Cardiac muscle cell (in vitro differentiated cells and primary cell): ENCODE measurements at regions not wholly inside any gene's neighbourhood (a gene's known extent, or its start where the extent isn't known, plus 50 kb on each side); places are given as distances from the start of the nearest gene placed in this dataset.
A peak's percentile ranks its signal among the peaks of the same experiment; 100 is the strongest.

Source experiments
- DNase-seq, 2 donors: peaks; one replicate each; pipeline versions ENCODE4 v3.0.0 to v3.0.0-alpha.2; 2010 to 2017; ENCODE audit warnings: low read depth in 1 of 2, low spot score in 1 of 2
- H3K27ac ChIP-seq: fragments of 200-600 bp; sonication (generic); 2 replicates; pipeline ENCODE4 v1.5.1; 2016
- H3K27me3 ChIP-seq: fragments of 200-600 bp; sonication (generic); 2 replicates; pipeline ENCODE4 v1.6.0; 2016; ENCODE audit warnings: control low read depth
- H3K36me3 ChIP-seq: fragments of 200-600 bp; sonication (generic); 2 replicates; pipeline ENCODE4 v1.5.1; 2016; ENCODE audit warnings: control low read depth
- H3K4me1 ChIP-seq: fragments of 200-600 bp; sonication (generic); 2 replicates; pipeline ENCODE4 v1.8.1; 2017; ENCODE audit warnings: low read depth, mild to moderate bottlenecking, mixed run types
- H3K4me3 ChIP-seq: fragments of 200-600 bp; sonication (generic); 2 replicates; pipeline ENCODE4 v1.5.1; 2016; ENCODE audit warnings: mild to moderate bottlenecking
- H3K9me3 ChIP-seq: fragments of 200-600 bp; sonication (generic); 2 replicates; pipeline ENCODE4 v1.5.1; 2017; ENCODE audit warnings: low read depth, mild to moderate bottlenecking, control low read depth
- TF ChIP-seq, protein P1 (sequence below): IDR thresholded peaks from 2 replicates; pipeline ENCODE4 v1.5.1; 2012; ENCODE audit warnings: low read depth, mild to moderate bottlenecking, low read length

- no peak overlapping the region for H3K27ac ChIP-seq
- no peaks in the 10 kb centered on the region for H3K27me3 ChIP-seq
- H3K9me3 ChIP-seq = no peaks in the 10 kb centered on the region
- DNase-seq = peak in 1 of 2 donors; percentile 54
- no peak overlapping the region for H3K4me3 ChIP-seq
- H3K36me3 ChIP-seq = no peaks in the 10 kb centered on the region
- peaks cover 5% of the 10 kb centered on the region for H3K4me1 ChIP-seq
- TF ChIP-seq, protein P1, sequence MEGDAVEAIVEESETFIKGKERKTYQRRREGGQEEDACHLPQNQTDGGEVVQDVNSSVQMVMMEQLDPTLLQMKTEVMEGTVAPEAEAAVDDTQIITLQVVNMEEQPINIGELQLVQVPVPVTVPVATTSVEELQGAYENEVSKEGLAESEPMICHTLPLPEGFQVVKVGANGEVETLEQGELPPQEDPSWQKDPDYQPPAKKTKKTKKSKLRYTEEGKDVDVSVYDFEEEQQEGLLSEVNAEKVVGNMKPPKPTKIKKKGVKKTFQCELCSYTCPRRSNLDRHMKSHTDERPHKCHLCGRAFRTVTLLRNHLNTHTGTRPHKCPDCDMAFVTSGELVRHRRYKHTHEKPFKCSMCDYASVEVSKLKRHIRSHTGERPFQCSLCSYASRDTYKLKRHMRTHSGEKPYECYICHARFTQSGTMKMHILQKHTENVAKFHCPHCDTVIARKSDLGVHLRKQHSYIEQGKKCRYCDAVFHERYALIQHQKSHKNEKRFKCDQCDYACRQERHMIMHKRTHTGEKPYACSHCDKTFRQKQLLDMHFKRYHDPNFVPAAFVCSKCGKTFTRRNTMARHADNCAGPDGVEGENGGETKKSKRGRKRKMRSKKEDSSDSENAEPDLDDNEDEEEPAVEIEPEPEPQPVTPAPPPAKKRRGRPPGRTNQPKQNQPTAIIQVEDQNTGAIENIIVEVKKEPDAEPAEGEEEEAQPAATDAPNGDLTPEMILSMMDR = no peak
Measured at GRCh38 chr12:93972411-93973208, 175.8 kb upstream of the PLXNC1 start.

DNA sequence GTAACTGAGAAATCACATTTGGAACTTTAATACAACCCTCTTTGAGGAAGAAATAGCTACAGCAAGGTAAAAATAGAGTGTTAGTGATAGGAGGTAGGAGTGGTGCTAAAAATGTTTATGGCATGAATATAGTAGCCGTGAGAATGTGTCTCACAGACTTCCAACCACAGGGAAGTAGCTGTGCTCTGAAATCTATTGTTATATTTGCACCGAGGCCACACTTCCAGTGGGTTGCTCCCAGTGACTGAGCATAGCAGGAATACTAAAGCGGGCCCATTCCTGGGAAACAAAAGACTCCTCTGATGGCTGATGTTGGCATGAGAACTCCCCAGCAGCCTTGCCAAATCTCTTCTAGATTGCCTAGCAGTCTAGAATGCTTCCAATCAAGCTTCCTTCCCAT, 174.1 kb upstream of the PLXNC1 start:
- DNase-seq = no peak
- TF ChIP-seq, protein P1 = no peak
- no peak overlapping the region for H3K4me3 ChIP-seq

GRCh38 chr12:93976024-93976423, 172.4 kb upstream of the PLXNC1 start:
- Histone ChIP-seq H3K9me3 (no peaks in the 10 kb centered on the region), H3K36me3 (no peaks in the 10 kb centered on the region), H3K27me3 (no peaks in the 10 kb centered on the region), H3K27ac (no peak overlapping the region), H3K4me1 (peaks cover 5% of the 10 kb centered on the region), H3K4me3 (no peak overlapping the region)
- no peak for DNase-seq
- TF ChIP-seq, protein P1 = no peak

More for the DNA sequence above, 174.1 kb upstream of the PLXNC1 start:
- H3K27me3 ChIP-seq = no peaks in the 10 kb centered on the region
- no peak overlapping the region for H3K27ac ChIP-seq
- no peaks in the 10 kb centered on the region for H3K36me3 ChIP-seq
- peaks cover 5% of the 10 kb centered on the region for H3K4me1 ChIP-seq
- H3K9me3 ChIP-seq = no peaks in the 10 kb centered on the region

GRCh38 chr12:93977081-93977480, 171.3 kb upstream of the PLXNC1 start:
- peaks cover 5% of the 10 kb centered on the region for H3K4me1 ChIP-seq
- H3K27ac ChIP-seq = no peak overlapping the region
- no peaks in the 10 kb centered on the region for H3K36me3 ChIP-seq
- no peaks in the 10 kb centered on the region for H3K27me3 ChIP-seq
- TF ChIP-seq, protein P1 = no peak
- no peak for DNase-seq
- H3K4me3 ChIP-seq = no peak overlapping the region
- H3K9me3 ChIP-seq = no peaks in the 10 kb centered on the region

- TF ChIP-seq, protein P1 = no peak
- no peaks in the 10 kb centered on the region for H3K27me3 ChIP-seq
- H3K4me1 ChIP-seq = no peaks in the 10 kb centered on the region
- H3K4me3 ChIP-seq = no peak overlapping the region
- no peaks in the 10 kb centered on the region for H3K9me3 ChIP-seq
- peak in 1 of 2 donors; percentile 92 for DNase-seq
- H3K27ac ChIP-seq = no peak overlapping the region
- no peaks in the 10 kb centered on the region for H3K36me3 ChIP-seq
Measured at GRCh38 chr12:93978553-93978952, 169.8 kb upstream of the PLXNC1 start.
